ENCODE measurements at regions not wholly inside any gene's neighbourhood (a gene's known extent, or its start where the extent isn't known, plus 50 kb on each side); places are given as distances from the start of the nearest gene placed in this dataset.
"Not testable (repeated sequence)": the region's sequence is repeated elsewhere in the genome, so short reads cannot be mapped to it uniquely, and the experiment has no call there.

DNA sequence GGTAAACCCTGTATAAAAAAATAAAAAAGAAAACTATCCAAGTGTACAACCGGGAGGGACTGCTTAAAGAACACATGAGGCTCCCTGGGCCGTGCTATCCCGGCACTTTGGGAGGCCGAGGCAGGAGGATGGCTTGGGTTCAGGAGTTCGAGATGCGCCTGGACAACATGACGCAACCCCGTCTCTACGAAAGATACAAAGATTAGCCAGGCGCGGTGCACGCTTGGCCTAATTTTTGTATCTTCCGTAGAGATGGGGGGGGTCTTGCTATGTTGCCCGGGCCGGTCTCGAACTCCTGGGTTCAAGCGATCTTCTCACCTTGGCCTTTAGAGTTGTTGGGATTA, 101.7 kb upstream of the VKORC1L1 start:
- Mint-ChIP-seq H3K27ac (peak overlapping the region; percentile 87), H3K4me3 (peak overlapping the region; percentile 86)
- not testable (repeated sequence) for H3K27me3 Mint-ChIP-seq; H3K4me1 Mint-ChIP-seq; H3K36me3 Mint-ChIP-seq (ENCODE audit: low read depth); H3K9me3 Mint-ChIP-seq; ATAC-seq (replicated peaks)

DNA sequence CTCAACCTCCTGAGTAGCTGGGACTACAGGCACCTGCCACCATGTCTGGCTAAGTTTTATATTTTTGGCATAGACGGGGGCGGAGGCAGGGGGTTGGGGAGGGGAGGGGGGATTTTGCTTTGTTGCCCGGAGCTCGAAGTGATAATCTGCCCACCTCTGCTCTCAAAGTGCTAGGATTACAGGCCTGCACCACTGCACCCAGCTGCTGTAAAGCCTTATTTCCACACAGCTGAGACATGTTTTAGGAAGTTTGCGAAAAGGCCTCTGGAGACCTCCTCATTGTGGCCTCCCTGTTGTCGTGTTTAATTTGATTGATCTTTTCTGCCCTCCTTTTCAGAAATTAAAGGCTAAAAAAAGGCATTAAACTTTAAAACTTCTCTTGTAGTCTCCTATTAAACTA, 96.2 kb upstream of the VKORC1L1 start:
- not testable (repeated sequence) for ATAC-seq (replicated peaks); H3K4me3 Mint-ChIP-seq; H3K9me3 Mint-ChIP-seq; H3K27me3 Mint-ChIP-seq; H3K36me3 Mint-ChIP-seq (ENCODE audit: low read depth); H3K27ac Mint-ChIP-seq; H3K4me1 Mint-ChIP-seq

DNA sequence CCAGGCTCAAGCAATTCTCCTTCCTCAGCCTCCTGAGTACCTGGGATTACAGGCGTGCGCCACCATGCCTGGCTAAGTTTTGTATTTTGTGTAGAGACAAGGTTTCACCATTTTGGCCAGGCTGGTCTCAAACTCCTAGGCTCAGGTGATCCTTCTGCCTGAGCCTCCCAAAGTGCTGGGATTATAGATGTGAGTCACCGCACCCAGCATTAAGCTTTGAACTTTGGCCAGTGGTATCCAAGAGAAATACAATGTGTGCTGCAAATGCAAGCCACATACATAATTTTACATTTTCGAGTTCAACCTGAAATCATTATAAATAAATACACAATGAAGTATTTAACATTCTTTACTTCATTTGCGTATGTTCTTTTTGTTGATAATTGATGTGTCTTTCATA, 82.9 kb upstream of the VKORC1L1 start:
- H3K9me3 Mint-ChIP-seq; H3K36me3 Mint-ChIP-seq (ENCODE audit: low read depth); H3K4me3 Mint-ChIP-seq; ATAC-seq (replicated peaks); H3K27me3 Mint-ChIP-seq; H3K27ac Mint-ChIP-seq; H3K4me1 Mint-ChIP-seq: not testable (repeated sequence)

DNA sequence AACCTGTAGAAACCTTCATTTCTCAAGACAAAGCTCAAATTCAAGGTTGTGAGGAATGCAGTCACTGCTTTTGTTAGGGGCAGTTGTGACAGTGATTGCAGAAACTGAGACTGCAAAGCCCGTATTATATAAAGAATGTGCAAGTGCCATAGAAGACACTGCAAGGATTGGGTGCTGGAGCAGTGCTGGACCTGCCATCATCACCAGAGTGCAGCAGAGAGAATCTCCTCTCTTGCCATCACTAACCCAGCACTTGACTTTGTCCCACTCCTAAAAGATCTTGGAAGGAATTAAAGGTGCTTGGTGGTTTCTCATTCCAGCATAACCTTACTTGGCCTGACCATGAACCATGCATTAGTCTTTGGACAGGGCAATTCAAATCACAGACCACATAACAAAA, 81.1 kb upstream of the VKORC1L1 start:
- not testable (repeated sequence) for H3K4me1 Mint-ChIP-seq; H3K36me3 Mint-ChIP-seq (ENCODE audit: low read depth); H3K27ac Mint-ChIP-seq; H3K9me3 Mint-ChIP-seq; H3K27me3 Mint-ChIP-seq; ATAC-seq (replicated peaks); H3K4me3 Mint-ChIP-seq

DNA sequence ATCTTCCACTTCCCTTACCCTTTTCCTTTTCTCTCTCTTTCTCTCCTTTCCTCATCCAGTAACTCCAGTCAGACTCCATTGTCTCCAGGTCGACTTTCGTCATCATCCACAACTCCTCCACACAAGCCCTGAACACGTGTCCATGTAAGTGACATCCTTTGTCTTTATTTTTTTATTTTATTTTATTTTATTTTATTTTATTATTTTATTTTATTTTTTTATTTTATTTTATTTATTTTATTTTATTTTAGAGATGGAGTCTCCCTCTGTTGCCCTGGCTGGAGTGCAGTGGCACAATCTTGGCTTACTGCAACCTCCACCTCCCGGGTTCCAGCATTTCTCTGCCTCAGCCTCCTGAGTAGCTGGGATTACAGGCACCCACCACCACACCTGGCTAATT, 80.1 kb upstream of the VKORC1L1 start:
- not testable (repeated sequence) for H3K4me3 Mint-ChIP-seq; H3K36me3 Mint-ChIP-seq (ENCODE audit: low read depth); H3K4me1 Mint-ChIP-seq; ATAC-seq (replicated peaks); H3K27me3 Mint-ChIP-seq; H3K9me3 Mint-ChIP-seq; H3K27ac Mint-ChIP-seq

DNA sequence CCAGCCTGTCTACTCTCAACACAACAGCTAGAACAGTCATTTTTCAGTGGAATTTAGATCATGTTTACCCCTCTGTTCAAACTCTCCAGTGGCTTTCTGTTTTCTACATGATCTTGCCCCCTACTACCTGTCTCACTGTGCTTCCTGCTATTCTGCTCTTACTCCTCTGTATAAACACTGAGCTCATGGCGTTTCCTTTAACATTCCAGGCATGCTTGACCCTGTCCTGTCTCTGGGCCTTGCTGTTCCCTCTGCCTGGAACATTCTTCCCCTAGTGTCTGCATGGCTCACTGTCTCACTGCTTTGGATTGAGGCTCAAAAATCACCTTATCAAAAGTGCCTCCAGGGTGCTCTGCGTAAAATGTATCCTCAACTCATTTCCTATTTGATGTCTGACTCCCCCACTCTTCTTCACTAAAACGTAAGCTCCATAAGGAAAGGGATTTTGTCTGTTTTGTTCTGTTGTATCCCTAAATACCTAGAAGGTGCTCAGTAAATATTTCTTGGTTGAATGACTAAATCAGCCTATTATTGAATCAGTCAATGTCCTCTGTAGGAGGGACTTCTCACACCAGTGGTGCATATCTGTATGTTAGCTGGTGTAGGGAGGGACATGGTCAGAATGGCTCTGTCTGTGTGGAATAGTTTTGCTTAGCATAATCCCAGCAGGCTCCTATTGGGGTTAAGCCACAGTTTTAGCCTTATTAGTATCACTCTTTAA, 78.0 kb upstream of the VKORC1L1 start:
- H3K27me3 Mint-ChIP-seq: not testable (repeated sequence)
- peak; percentile 23 for ATAC-seq (replicated peaks)

DNA sequence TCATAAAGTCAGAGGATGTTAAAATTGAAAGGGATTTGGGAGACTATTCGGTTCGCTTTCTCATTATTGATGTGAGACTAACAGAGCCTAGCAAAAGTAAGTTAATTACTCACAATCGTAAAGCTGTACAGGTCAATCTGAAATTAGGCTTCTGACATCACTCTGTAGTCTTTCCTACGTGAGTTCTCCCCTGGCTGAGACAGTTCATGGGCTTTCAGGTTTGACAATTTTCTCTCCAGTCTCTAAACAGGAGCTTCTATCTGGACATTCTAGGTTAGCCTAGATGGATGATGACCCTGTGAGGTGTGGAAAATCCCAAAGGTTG, 77.5 kb upstream of the VKORC1L1 start:
- not testable (repeated sequence) for H3K27ac Mint-ChIP-seq; H3K27me3 Mint-ChIP-seq; H3K9me3 Mint-ChIP-seq; H3K36me3 Mint-ChIP-seq (ENCODE audit: low read depth); H3K4me3 Mint-ChIP-seq
- peaks cover 12% of the 10 kb centered on the region for H3K4me1 Mint-ChIP-seq
- peak; percentile 47 for ATAC-seq (replicated peaks)

More for the DNA sequence above, 78.0 kb upstream of the VKORC1L1 start:
- not testable (repeated sequence) for H3K9me3 Mint-ChIP-seq; H3K36me3 Mint-ChIP-seq (ENCODE audit: low read depth); H3K4me3 Mint-ChIP-seq; H3K27ac Mint-ChIP-seq
- H3K4me1 Mint-ChIP-seq: peaks cover 12% of the 10 kb centered on the region

DNA sequence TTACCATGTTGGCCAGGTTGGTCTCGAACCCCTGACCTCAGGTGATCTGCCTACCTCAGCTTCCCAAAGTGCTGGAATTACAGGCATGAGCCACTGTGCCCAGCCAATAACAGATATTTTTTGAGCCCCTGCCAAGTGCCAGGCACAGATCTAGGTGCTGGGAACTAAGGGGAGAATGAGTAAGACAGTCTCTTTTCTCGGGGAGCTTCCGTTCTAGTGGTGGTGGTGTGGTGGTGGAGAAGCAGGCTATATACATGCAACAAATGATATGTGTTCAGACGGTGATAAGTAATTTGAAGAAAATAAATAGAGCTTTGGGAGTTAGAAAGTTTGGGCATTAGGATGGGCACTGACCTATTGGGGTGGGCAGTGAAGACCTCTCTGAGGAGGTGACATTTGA, 76.7 kb upstream of the VKORC1L1 start:
- peak overlapping the region; percentile 2 for H3K27ac Mint-ChIP-seq
- H3K4me1 Mint-ChIP-seq: peaks cover 12% of the 10 kb centered on the region
- no peaks in the 10 kb centered on the region for H3K36me3 Mint-ChIP-seq (ENCODE audit: low read depth)
- H3K9me3 Mint-ChIP-seq: no peaks in the 10 kb centered on the region
- ATAC-seq (replicated peaks): peak; percentile 59
- no peaks in the 10 kb centered on the region for H3K27me3 Mint-ChIP-seq
- H3K4me3 Mint-ChIP-seq: no peak overlapping the region

DNA sequence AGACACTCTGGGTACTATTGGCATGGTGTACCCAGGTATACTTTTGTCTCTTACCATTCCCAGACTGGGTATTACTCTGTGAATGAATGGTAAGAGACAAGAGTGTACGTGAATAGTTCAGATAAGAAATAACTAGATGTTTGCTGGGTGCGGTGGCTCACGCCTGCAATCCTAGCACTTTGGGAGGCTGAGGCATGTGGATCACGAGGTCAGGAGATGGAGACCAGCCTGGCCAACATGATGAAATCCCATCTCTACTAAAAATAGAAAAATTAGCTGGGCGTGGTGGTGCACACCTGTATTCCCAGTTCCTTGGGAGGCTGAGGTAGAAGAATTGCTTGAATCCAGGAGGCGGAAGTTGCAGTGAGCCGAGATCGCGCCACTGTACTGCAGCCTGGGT, 75.8 kb upstream of the VKORC1L1 start:
- not testable (repeated sequence) for H3K27me3 Mint-ChIP-seq; H3K36me3 Mint-ChIP-seq (ENCODE audit: low read depth); ATAC-seq (replicated peaks); H3K4me3 Mint-ChIP-seq; H3K9me3 Mint-ChIP-seq
- Mint-ChIP-seq H3K4me1 (peaks cover 12% of the 10 kb centered on the region), H3K27ac (peak overlapping the region; percentile 4)

DNA sequence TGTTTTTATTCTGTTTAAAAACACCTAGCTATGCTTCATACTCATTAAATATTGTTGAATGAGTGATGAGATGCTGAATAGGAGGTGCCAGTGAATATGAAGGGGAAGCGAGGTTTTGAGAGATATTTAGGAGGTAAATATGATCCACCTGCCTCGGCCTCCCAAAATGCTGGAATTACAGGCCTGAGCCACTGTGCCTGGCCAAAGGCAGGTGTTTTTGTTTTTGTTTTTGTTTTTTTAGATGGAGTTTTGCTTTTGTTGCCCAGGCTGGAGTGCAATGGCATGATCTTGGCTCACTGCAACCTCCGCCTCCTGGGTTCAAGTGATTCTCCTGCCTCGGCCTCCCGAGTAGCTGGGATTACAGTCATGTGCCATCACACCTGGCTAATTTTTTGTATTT, 75.3 kb upstream of the VKORC1L1 start:
- ATAC-seq (replicated peaks); H3K27me3 Mint-ChIP-seq; H3K4me3 Mint-ChIP-seq: not testable (repeated sequence)

DNA sequence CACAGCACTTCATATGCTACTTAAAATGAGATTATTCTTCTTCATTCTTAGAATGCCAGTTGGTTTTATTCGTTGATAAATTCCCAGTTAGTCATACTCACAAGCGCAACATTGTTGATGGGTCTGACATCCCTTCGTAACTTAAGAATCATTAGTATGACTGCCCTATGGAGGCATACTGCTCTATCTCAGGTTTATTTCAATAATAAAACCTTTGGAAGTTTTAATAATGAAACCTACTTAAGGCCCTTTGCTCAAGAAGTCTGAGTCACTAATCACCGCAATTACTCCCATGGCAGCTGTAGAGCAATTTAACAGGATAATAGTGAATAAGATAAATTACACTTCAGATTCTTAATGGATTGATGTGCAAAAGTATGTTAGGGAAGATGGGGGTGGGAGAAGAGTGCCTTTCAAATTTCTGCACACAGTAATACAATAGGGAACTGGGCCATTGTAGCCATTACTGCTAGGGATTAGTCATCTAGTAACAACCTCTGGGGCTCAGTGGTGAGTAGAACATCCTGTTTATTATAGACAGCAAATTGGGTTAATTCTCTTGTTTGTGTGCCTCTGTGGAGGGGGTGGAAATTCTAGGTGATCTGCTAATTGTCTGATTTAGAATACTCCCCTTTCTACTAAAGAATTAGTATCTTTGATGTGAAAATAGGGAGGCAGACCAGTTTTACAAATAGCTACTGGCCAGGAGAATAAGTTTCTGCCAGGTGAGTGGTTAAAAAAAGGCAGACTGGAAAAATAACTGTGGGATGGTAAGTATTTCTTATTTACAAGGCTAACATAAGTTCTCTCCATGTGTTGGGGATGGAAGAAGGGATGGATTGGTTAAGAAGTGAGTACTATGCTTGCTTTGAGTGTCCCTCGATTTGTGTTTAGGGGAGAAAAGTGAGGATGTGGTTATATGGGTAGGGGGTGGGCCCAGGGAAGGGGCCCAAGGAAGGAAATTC, 74.5 kb upstream of the VKORC1L1 start:
- Mint-ChIP-seq H3K4me3 (peak overlapping the region; percentile 45), H3K27ac (peak overlapping the region; percentile 81), H3K4me1 (peaks cover 12% of the 10 kb centered on the region), H3K9me3 (no peaks in the 10 kb centered on the region), H3K27me3 (no peaks in the 10 kb centered on the region), H3K36me3 (ENCODE audit: low read depth) (no peaks in the 10 kb centered on the region)
- peak; percentile 90 for ATAC-seq (replicated peaks)

More for the DNA sequence above, 75.3 kb upstream of the VKORC1L1 start:
- H3K36me3 Mint-ChIP-seq (ENCODE audit: low read depth); H3K9me3 Mint-ChIP-seq: not testable (repeated sequence)
- Mint-ChIP-seq H3K4me1 (peaks cover 12% of the 10 kb centered on the region), H3K27ac (peak overlapping the region; percentile 4)

DNA sequence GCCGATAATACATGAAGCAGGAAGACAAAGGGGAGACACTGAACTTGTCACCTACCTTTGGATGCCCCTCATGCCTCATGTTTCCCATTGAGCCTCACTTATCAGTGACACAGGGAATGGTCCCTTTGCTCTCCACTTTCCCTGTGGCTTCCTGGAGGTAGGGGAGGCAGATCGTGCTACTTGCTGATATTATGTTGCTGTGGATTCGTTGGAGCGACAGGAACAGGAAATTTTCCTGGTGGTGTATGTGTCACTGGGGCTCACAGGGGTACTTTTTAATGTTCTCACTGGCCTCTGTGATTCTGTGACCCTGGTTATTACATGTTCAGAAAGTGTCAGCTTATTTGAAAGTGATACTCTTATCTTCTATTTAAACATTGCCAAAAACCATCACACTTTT, 72.7 kb upstream of the VKORC1L1 start:
- peaks cover 12% of the 10 kb centered on the region for H3K4me1 Mint-ChIP-seq
- not testable (repeated sequence) for H3K27me3 Mint-ChIP-seq; H3K4me3 Mint-ChIP-seq; ATAC-seq (replicated peaks); H3K27ac Mint-ChIP-seq; H3K9me3 Mint-ChIP-seq; H3K36me3 Mint-ChIP-seq (ENCODE audit: low read depth)

DNA sequence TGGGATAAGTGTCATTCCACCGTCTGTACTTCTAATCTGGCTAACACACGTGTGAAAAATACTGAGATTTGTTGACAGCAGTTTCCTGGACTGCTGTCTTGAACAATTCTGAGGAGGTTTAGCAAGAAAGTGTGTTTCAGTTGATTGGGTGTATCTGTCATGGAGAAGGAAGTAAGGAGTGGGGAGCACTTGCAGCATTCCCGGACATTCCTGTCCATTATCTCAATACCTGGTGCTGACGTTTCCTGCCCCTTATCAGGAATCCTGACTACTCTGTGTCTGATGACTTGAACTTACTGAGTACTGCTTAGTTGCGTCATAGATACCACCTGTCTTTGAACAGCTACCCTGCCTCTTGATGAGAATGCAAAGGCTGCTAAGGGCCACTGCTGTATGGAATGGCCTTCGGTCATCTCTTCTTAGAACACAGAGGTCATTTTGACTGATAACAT, 72.0 kb upstream of the VKORC1L1 start:
- H3K27me3 Mint-ChIP-seq: no peaks in the 10 kb centered on the region
- no peaks in the 10 kb centered on the region for H3K36me3 Mint-ChIP-seq (ENCODE audit: low read depth)
- no peak for ATAC-seq (replicated peaks)

DNA sequence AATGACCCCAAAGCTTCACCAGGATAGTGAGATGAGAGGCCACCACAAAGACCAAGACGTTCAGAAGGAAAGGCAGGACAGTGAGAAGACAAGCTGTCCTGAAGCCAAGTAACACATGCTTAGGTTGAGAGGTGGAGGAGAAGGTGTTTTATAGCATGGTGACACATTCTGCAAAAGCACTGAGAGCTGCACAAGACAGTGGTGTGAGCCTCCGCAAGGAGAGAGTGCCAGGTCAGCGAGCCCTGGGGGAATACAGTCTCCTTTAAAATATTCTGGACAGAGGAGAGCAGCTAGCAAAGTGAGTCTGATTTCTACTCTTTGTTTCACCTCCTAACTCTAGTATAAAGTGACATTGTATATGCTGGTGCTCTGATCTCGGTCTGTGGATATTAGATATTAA, 68.0 kb upstream of the VKORC1L1 start:
- ATAC-seq (replicated peaks): no peak
- Mint-ChIP-seq H3K36me3 (ENCODE audit: low read depth) (no peaks in the 10 kb centered on the region), H3K27me3 (no peaks in the 10 kb centered on the region)

More for the DNA sequence above, 72.0 kb upstream of the VKORC1L1 start:
- Mint-ChIP-seq H3K9me3 (no peaks in the 10 kb centered on the region), H3K4me3 (no peak overlapping the region), H3K4me1 (peaks cover 12% of the 10 kb centered on the region), H3K27ac (peak overlapping the region; percentile 28)

DNA sequence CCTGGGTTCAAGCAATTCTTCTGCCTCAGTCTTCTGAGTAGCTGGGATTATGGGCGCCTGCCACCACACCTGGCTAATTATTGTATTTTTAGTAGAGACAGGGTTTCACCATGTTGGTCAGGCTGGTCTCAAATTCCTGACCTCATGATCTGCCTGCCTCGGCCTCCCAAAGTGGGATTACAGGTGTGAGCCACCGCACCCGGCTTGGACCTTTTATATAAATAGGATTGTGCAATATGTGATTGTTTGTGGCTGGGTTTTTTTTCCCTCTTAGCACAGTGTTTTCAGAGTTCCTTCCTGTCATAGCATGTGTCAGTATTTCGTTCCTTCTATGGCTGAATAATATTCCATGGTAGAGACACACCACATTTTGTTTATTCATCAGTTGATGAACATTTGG, 65.8 kb upstream of the VKORC1L1 start:
- not testable (repeated sequence) for H3K36me3 Mint-ChIP-seq (ENCODE audit: low read depth); H3K4me1 Mint-ChIP-seq; H3K9me3 Mint-ChIP-seq; H3K4me3 Mint-ChIP-seq; ATAC-seq (replicated peaks); H3K27me3 Mint-ChIP-seq; H3K27ac Mint-ChIP-seq

More for the DNA sequence above, 68.0 kb upstream of the VKORC1L1 start:
- Mint-ChIP-seq H3K4me1 (no peaks in the 10 kb centered on the region), H3K9me3 (peaks cover 3% of the 10 kb centered on the region), H3K4me3 (no peak overlapping the region), H3K27ac (no peak overlapping the region)
